HepG2 (cell line): ENCODE measurements at regions not wholly inside any gene's neighbourhood (a gene's known extent, or its start where the extent isn't known, plus 50 kb on each side); places are given as distances from the start of the nearest gene placed in this dataset.

ENCODE experiments used
- ATAC-seq: fragments of 200-7000 bp; cut with Tn5 transposase; 3 replicates; pipeline ENCODE4 v1.9.1; 2020; ENCODE audit warnings: mild to moderate bottlenecking, moderate library complexity
- BruUV-seq: library from RNA; stranded (reverse); fragments of 400-500 nt; replicated peaks from 2 replicates; lab custom pipeline; 2021; lab: Mats Ljungman, UMichigan
- CTCF ChIA-PET: fragments of 300-600 bp; formaldehyde crosslinking; extraction: SDS; loops from one replicate; lab custom pipeline; 2021; ENCODE audit warnings: low total read pairs, inconsistent platforms, low intra/inter-chr PET ratio; lab: Yijun Ruan, JAX
- POLR2A ChIA-PET: fragments of 350-600 bp; sonication (Branson Sonifier 250); formaldehyde crosslinking; loops from one replicate; lab custom pipeline; 2020; ENCODE audit warnings: antibody characterized with exemption, inconsistent platforms; lab: Yijun Ruan, JAX
- DNase-seq: peaks from one replicate; pipeline ENCODE4 v3.0.0-alpha.2; 2015; ENCODE audit warnings: low spot score
- FAIRE-seq: peaks from 3 replicates; lab custom pipeline; 2011; peaks lifted over from hg19 to GRCh38; lab: Jason Lieb, UNC
- H2AFZ ChIP-seq: one replicate; pipeline ENCODE4 v1.6.1; 2011; ENCODE audit warnings: low read length, inconsistent platforms
- H3K27ac ChIP-seq: fragments of 300-600 bp; 3 replicates; pipeline ENCODE4 v1.8.0; 2011; ENCODE audit warnings: mixed run types, mild to moderate bottlenecking, mixed read lengths, low read length, inconsistent platforms; ENCODE audit not compliant: insufficient read depth; ENCODE audit errors: extremely low read length
- H3K27me3 ChIP-seq, 2 experiments: fragments of 200-600 bp in 1 of 2; 2 replicates in 1 of 2; 3 replicates in 1 of 2; pipeline versions ENCODE4 v1.6.0 to v1.8.0; 2011; ENCODE audit warnings: low read length in 2 of 2, mild to moderate bottlenecking in 2 of 2, moderate library complexity in 2 of 2, inconsistent platforms in 1 of 2; ENCODE audit not compliant: insufficient read depth in 2 of 2, control insufficient read depth in 1 of 2
- H3K36me3 ChIP-seq, 2 experiments: fragments of 200-600 bp in 1 of 2; replicated peaks in 1 of 2; 2 replicates in 1 of 2; 3 replicates in 1 of 2; pipeline versions ENCODE4 v1.5.1 to v1.8.0; 2011; ENCODE audit warnings: low read length in 2 of 2, inconsistent platforms in 1 of 2; ENCODE audit not compliant: insufficient read depth in 2 of 2, control insufficient read depth in 1 of 2
- H3K4me1 ChIP-seq: 2 replicates; pipeline ENCODE4 v1.5.1; 2012; ENCODE audit warnings: low read length, inconsistent platforms; ENCODE audit not compliant: insufficient read depth
- H3K4me2 ChIP-seq: 2 replicates; pipeline ENCODE4 v1.6.0; 2011; ENCODE audit warnings: low read depth, low read length, inconsistent platforms
- H3K4me3 ChIP-seq, 3 experiments: fragments of 200-600 bp in 1 of 3; sonication (generic), shearing (Covaris generic) in 1 of 3; replicated peaks in 1 of 3; 2 replicates each; pipeline ENCODE4 v1.5.1; 2011 to 2016; ENCODE audit warnings: low read length in 3 of 3, inconsistent platforms in 2 of 3, low read depth in 2 of 3, mild to moderate bottlenecking in 2 of 3, control low read depth in 1 of 3, mixed read lengths in 1 of 3; ENCODE audit not compliant: insufficient read depth in 1 of 3
- H3K79me2 ChIP-seq: one replicate; pipeline ENCODE4 v1.6.1; 2011; ENCODE audit warnings: low read length, inconsistent platforms; ENCODE audit not compliant: insufficient read depth
- H3K9ac ChIP-seq: 2 replicates; pipeline ENCODE4 v1.6.0; 2011; ENCODE audit warnings: mild to moderate bottlenecking, low read depth, low read length, inconsistent platforms; ENCODE audit not compliant: insufficient read depth
- H3K9me3 ChIP-seq: 2 replicates; pipeline ENCODE4 v1.5.1; 2012; ENCODE audit warnings: mild to moderate bottlenecking, low read length
- H4K20me1 ChIP-seq: 2 replicates; pipeline ENCODE4 v1.6.0; 2011; ENCODE audit warnings: inconsistent platforms, mild to moderate bottlenecking, low read length, moderate library complexity; ENCODE audit not compliant: insufficient read depth
- GPN1 ChIP-seq: sonication (generic); formaldehyde crosslinking; IDR thresholded peaks from 2 replicates; pipeline ENCODE4 v1.5.1; 2020; ENCODE audit warnings: missing genetic modification reagents, borderline replicate concordance
- KLF11 ChIP-seq: IDR thresholded peaks from 2 replicates; pipeline ENCODE4 v1.6.1; 2016; ENCODE audit warnings: missing compliant biosample characterization
- ZNF510 ChIP-seq: sonication (generic); formaldehyde crosslinking; IDR thresholded peaks from 2 replicates; pipeline ENCODE4 v1.4.0; 2020; ENCODE audit warnings: low read depth, mild to moderate bottlenecking, missing genetic modification reagents
- ZNF512B ChIP-seq: sonication (generic); formaldehyde crosslinking; IDR thresholded peaks from 2 replicates; pipeline ENCODE4 v1.5.1; 2020; ENCODE audit warnings: missing genetic modification reagents, mild to moderate bottlenecking, borderline replicate concordance
- WGBS: methylation state at CpG from one replicate; pipeline ENCODE4 v1.1.6; 2017; ENCODE audit warnings: low lambda C conversion rate; 5-methylcytosine and 5-hydroxymethylcytosine counted together
- in situ Hi-C: cut with HindIII; loops from 2 replicates; pipeline ENCODE4 v1.10.0; 2017; ENCODE audit warnings: low pct_unique_long_range_greater_than_20kb; ENCODE audit not compliant: extremely low pct_ligation_motif_present
- intact Hi-C: fragments of 100-400 bp; cut with micrococcal nuclease; formaldehyde crosslinking; loops from one replicate; pipeline ENCODE4 v1.10.0; 2022; ENCODE audit not compliant: unreplicated experiment

GRCh38 chr5:17154211-17154996 is 63.0 kb upstream of the BASP1 start (continued):
- TF ChIP-seq ZNF512B (CRISPR knock-in tag) (no peak), GPN1 (CRISPR knock-in tag) (no peak)
- TF ChIP-seq, all 625 proteins: peak for 0

GRCh38 chr5:17156463-17156862 is 61.0 kb upstream of the BASP1 start:
- no peak for FAIRE-seq
- WGBS: 59% methylated on average over 4 of the region's 4 CpGs

More at GRCh38 chr5:17156463-17156862, 61.0 kb upstream of the BASP1 start:
- intact Hi-C loops: no loop called here
- ChIA-PET CTCF (no interaction called here), POLR2A (no interaction called here)
- H3K9me3 ChIP-seq: no peaks in the 10 kb centered on the region
- in situ Hi-C loops: no loop called here
- no peaks in the 10 kb centered on the region for H3K27me3 ChIP-seq
- no peak overlapping the region for H3K4me3 ChIP-seq
- H2AFZ ChIP-seq: no peak overlapping the region
- TF ChIP-seq KLF11 (CRISPR knock-in tag) (no peak), ZNF510 (CRISPR knock-in tag) (no peak)
- no peak for DNase-seq
- no TSS peak for BruUV-seq
- H3K79me2 ChIP-seq: no peaks in the 10 kb centered on the region
- H4K20me1 ChIP-seq: no peaks in the 10 kb centered on the region
- no peaks in the 10 kb centered on the region for H3K36me3 ChIP-seq
- H3K9ac ChIP-seq: no peak overlapping the region
- H3K4me2 ChIP-seq: no peak overlapping the region
- ATAC-seq: no peak
- no peak overlapping the region for H3K27ac ChIP-seq
- H3K4me1 ChIP-seq: no peaks in the 10 kb centered on the region
